ENCODE measurements at regions not wholly inside any gene's neighbourhood (a gene's known extent, or its start where the extent isn't known, plus 50 kb on each side); places are given as distances from the start of the nearest gene placed in this dataset.

GRCh38 chr15:75134748-75135147 is 66.9 kb upstream of the C15orf39 start:
- DNase-seq (ENCODE audit: low read depth), result no peak

- no peak for DNase-seq (ENCODE audit: low read depth)
These were observed 65.6 kb upstream of the C15orf39 start for GRCh38 chr15:75136118-75136517.

GRCh38 chr15:75136758-75137157 is 64.9 kb upstream of the C15orf39 start:
- DNase-seq (ENCODE audit: low read depth), result no peak

- no peak for DNase-seq (ENCODE audit: low read depth)
These were observed 63.4 kb upstream of the C15orf39 start for GRCh38 chr15:75138016-75138999.

GRCh38 chr15:75140080-75140879 is 61.4 kb upstream of the C15orf39 start:
- DNase-seq (ENCODE audit: low read depth), result peak; percentile 76

GRCh38 chr15:75142499-75142898 is 59.2 kb upstream of the C15orf39 start:
- DNase-seq (ENCODE audit: low read depth), result no peak

GRCh38 chr15:75143738-75144334 is 57.8 kb upstream of the C15orf39 start:
- DNase-seq (ENCODE audit: low read depth), result no peak

GRCh38 chr15:75145027-75145841 is 56.4 kb upstream of the C15orf39 start:
- DNase-seq (ENCODE audit: low read depth), result no peak

- DNase-seq (ENCODE audit: low read depth), result no peak
These were observed 53.4 kb upstream of the C15orf39 start for GRCh38 chr15:75148280-75148679.

GRCh38 chr15:75149867-75150709 is 51.6 kb upstream of the C15orf39 start:
- DNase-seq (ENCODE audit: low read depth), result no peak

- DNase-seq (ENCODE audit: low read depth), result no peak
These were observed 50.2 kb upstream of the C15orf39 start for GRCh38 chr15:75151214-75152128.
